T47D (cell line): ENCODE measurements at regions not wholly inside any gene's neighbourhood (a gene's known extent, or its start where the extent isn't known, plus 50 kb on each side); places are given as distances from the start of the nearest gene placed in this dataset.
"Not testable (repeated sequence)": the region's sequence is repeated elsewhere in the genome, so short reads cannot be mapped to it uniquely, and the experiment has no call there.

ENCODE experiments used
- DNase-seq, 2 experiments: peaks; one replicate each; pipeline versions ENCODE4 v3.0.0 to v3.0.0-alpha.2; 2011 to 2012; ENCODE audit warnings: low read depth in 1 of 2, low spot score in 1 of 2
- JUND ChIP-seq: IDR thresholded peaks from 2 replicates; pipeline ENCODE4 v1.6.1; 2012; ENCODE audit warnings: low read depth
- in situ Hi-C: cut with HindIII; loops from 2 replicates; pipeline ENCODE4 v1.10.0; 2016; ENCODE audit warnings: low sequenced_read_pairs, low pct_unique_long_range_greater_than_20kb

DNA sequence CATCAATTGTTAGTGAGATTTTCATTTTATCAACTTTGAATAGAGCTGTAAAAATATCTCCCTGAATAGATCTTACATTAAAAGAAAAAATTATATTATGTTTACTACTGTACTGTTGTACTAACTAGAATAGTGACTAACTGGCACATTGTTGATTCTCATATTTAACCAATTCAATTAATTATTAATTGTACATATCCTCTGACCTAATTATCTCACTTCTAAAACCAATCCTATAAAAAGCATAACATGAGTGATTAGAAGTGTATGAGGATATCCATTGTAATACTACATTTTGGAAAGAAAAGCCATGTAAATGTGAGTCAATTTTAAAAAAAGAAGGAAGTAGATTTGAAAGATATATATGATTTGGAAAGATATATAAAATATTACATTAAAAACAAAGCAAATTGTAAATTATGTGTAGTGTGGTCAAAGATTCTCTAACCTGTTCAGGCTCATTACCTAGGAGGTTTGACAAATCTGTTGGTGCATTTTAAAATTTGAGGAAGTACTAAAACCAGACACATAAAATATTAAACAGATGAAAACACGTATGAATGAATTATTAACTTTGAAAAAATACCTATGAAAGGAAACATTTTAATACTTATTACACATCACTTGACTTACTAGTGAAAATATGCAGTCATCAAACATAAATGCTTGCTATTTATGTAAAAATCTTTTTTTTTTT is 829.8 kb upstream of the SLC10A2 start:
- in situ Hi-C loops = no loop called here
- TF ChIP-seq JUND = no peak
- no peak for DNase-seq

GRCh38 chr13:103894626-103895025 is 828.4 kb upstream of the SLC10A2 start:
- no peak for TF ChIP-seq JUND
- in situ Hi-C loops = no loop called here
- DNase-seq = no peak

DNA sequence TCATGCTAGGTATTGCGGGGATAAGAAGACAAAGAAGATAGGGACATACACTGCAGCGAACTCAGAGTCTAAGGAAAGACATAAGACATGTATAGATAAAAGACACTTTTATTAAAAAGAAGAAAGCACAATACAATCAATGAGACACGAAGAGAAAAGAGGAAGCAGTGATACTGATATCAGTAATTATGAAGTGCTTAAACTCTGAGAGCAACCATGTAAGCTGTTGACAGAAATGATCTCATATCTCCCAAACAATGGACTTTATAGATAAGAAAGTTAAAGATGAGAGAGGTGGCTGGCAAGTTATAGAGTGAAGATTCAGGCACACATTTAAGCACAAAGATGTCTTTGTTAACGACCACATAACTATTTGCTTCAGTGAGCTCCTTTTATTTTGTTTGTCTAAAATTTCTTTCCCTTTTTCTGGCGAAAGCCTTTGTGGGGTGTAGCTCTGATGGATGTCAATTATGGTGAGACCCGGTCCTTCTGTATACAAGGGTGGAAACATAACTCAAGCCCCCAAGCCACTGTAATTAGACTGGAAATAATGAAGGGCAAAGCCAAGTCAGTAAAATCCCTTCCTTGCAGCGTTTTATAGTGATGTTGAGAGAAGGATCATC is 818.0 kb upstream of the SLC10A2 start:
- DNase-seq = no peak
- TF ChIP-seq JUND = no peak
- in situ Hi-C loops = no loop called here

DNA sequence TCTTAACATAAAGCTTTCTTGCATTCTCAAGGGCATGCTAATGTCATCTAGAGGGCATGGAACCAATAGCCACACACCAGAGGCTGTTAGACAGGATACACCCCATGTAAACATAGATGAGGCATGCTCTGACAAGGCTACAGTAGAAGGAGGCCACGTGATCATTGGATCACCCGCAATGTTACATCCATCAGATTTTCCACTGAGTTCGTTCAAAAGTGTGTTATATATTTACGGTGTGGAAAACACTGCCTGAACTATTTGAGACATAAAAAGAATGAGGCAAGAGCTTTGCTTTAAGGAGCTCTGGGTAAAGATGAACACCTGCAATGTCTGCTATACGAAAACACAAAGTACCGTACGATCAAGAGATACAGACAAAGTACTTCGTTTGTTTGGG is 817.5 kb upstream of the SLC10A2 start:
- DNase-seq = no peak
- no peak for TF ChIP-seq JUND
- in situ Hi-C loops = no loop called here

GRCh38 chr13:103883164-103883563 is 816.9 kb upstream of the SLC10A2 start:
- in situ Hi-C loops = no loop called here
- DNase-seq = peak; percentile 7 to 95
- peak; percentile 15; the same call in 1 of the 2 replicates for TF ChIP-seq JUND

DNA sequence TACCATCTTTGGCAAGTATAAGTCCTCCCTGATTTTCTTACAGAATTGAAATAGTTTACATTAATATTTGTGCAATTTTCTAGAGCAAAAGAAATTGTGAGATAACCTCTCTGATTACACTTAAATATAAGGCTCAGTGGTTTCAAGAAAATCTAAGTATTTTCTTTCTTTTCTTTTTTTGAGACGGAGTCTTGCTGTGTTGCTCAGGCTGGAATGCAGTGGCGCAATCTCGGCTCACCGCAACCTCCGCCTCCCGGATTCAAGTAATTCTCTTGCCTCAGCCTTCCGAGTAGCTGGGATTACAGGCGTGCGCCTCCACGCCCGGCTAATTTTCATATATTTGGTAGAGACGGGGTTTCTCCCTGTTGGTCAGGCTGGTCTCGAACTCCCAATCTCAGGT is 813.9 kb upstream of the SLC10A2 start:
- in situ Hi-C loops = not testable (repeated sequence)

DNA sequence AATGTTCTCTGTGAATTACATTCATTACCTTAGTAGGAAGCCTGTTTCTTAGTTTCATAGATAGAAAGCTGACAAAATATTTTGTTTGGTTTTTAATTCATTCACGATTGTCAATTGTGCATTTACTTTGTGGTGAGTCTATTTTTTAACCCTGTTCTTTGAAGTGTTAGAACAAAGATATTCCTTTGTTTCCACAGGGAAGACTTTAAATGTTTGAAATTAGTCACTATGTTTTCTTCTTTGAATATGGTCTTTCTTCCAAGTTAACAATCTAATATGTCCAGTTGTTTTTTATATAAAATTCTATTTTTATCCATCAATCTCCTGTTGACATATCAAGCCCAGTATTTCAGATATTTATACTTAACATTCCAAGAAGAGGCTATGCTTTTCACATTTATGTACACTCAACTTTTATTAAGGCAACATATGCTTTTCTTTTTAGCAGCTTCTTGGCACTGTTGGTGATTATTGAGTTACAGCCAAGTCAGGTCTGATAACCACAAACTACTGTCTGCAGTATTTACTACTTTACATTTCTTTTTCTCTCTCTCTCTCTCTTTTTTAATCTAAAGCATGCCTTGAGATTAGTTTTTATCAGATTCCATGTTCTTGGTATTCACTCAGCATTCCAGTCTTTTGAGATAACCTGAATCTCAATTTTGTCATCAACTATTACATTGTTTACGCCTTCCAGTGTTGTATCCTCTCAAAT is 812.8 kb upstream of the SLC10A2 start:
- in situ Hi-C loops = no loop called here
- TF ChIP-seq JUND = no peak
- DNase-seq = no peak

More for the DNA sequence above, 813.9 kb upstream of the SLC10A2 start:
- peak in 1 of 2 experiments; percentile 18 for DNase-seq

GRCh38 chr13:103876571-103876970 is 810.4 kb upstream of the SLC10A2 start:
- no peak for TF ChIP-seq JUND
- peak in 1 of 2 experiments; percentile 15 for DNase-seq
- in situ Hi-C loops = no loop called here

DNA sequence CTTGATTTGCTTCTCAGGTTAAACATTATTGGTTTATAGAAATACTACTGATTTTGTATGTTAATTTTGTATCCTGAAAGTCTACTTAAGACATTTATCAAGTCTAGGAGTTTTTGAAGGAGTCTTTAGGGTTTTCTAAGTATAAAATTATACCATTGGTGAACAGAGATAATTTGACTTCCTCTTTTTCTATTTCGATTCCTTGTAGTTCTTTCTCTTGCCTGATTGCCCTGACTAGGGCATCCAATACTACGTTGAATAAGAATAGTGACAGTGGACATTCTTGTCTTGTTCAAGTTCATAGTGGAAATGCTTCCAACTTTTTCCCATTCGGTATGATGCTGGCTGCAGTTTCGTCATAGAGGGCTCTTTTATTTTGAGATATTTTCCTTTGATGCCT is 807.5 kb upstream of the SLC10A2 start:
- in situ Hi-C loops = no loop called here
- DNase-seq = no peak
- TF ChIP-seq JUND = no peak

- DNase-seq = no peak
- TF ChIP-seq JUND = no peak
- in situ Hi-C loops = no loop called here
Measured at GRCh38 chr13:103866048-103866447, 799.8 kb upstream of the SLC10A2 start.

DNA sequence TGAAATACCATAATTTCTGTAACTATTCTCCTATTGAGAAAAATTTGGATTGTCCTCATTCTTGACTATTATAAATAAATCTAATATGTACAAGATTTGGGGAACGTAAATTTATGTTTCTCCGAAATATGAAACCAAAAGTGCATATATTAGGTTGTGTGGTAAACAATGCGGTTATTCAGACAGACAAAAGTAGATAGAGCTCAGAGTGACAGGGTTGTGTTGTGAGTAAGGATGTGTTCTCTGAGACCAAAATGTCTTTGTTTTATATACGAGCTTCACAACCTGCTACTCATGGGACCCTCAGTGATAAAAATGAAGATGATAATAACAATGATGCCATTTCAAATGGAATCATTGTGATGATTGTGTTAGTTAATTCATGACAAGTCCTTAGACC is 796.3 kb upstream of the SLC10A2 start:
- no peak for DNase-seq
- in situ Hi-C loops = no loop called here
- no peak for TF ChIP-seq JUND

GRCh38 chr13:103859952-103860351 is 793.7 kb upstream of the SLC10A2 start:
- in situ Hi-C loops = no loop called here
- no peak for TF ChIP-seq JUND
- DNase-seq = no peak

DNA sequence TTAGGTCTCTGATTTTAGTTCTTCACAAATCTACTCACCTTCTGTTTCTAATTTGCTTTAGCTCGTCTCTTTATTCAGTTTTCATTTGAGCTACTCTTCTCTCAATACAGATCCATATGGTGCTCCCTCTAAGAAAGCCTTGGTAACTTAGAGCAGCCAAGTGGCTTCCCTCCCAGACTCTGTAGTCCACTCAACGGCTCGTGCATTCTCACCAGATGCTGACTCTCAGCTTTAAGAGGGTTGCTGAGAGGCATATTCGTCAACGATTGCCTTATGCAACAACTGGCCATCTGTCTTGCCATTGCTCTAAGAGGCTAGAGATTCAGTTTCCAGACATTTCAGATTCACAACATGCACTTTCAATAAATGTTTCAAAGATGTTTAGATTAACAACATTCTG is 785.8 kb upstream of the SLC10A2 start:
- no peak for DNase-seq
- in situ Hi-C loops = no loop called here
- TF ChIP-seq JUND = no peak
